ENCODE measurements at regions not wholly inside any gene's neighbourhood (a gene's known extent, or its start where the extent isn't known, plus 50 kb on each side); places are given as distances from the start of the nearest gene placed in this dataset.

- no peak for DNase-seq
- Histone ChIP-seq H3K9me3 (no peaks in the 10 kb centered on the region), H3K4me3 (no peak overlapping the region), H3K4me1 (peaks cover 0 to 8% (median 0%) of the 10 kb centered on the region in 4 donors), H3K27me3 (no peaks in the 10 kb centered on the region), H3K36me3 (no peaks in the 10 kb centered on the region), H3K27ac (no peak overlapping the region)
- intact Hi-C loops (cut with DNase I; ENCODE audit: low total_unique reads): no loop called here
- TF ChIP-seq CTCF (IDR thresholded peaks at IDR 0.05): no peak
Measured at GRCh38 chr10:2410049-2410448, 657.3 kb upstream of the PFKP start.

DNA sequence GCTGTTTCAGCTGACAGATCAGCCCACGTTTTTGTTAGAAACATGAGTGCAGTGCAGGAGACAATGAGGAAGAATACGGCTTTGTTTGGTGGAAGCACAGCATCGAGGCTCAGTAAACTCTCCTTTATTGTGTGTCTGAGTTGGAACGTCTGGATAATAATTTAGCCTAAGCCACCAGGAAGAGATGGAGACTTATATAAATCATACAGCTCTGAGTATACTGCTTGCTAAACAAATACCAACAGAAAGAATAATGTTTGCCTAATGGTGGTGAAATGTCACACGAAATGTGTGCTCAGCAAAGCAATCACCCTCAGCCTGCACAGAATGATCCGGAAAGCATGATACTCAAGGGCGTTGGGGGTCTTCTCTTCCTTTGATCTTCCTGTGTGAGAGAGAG, 664.1 kb upstream of the ADARB2 start:
- Histone ChIP-seq H3K4me3 (no peak overlapping the region), H3K27me3 (no peaks in the 10 kb centered on the region), H3K27ac (no peak overlapping the region), H3K36me3 (no peaks in the 10 kb centered on the region), H3K4me1 (no peaks in the 10 kb centered on the region), H3K9me3 (no peaks in the 10 kb centered on the region)
- TF ChIP-seq CTCF (IDR thresholded peaks at IDR 0.05): no peak
- DNase-seq: no peak
- intact Hi-C loops (cut with DNase I; ENCODE audit: low total_unique reads): no loop called here

DNA sequence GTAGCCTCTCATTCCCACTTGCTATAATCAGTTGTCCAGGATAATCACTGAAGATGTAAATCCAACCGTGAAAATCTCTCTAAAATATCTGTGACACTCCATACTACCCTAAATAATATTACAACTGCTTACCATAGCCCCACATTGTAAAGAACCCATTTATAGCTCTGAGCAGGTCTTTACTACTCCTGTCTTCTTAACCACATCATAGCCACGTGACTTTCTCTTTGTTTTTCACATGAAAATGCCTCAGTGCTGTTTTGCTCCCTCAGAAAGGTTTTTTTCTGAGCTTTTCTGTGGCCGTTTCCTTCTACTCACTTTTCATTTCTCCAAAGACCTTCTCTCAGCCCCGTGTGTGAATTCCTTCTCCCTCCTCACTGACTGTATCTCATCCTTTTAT, 662.2 kb upstream of the ADARB2 start:
- intact Hi-C loops (cut with DNase I; ENCODE audit: low total_unique reads): no loop called here
- Histone ChIP-seq H3K36me3 (no peaks in the 10 kb centered on the region), H3K4me1 (no peaks in the 10 kb centered on the region), H3K27me3 (no peaks in the 10 kb centered on the region), H3K4me3 (no peak overlapping the region), H3K9me3 (no peaks in the 10 kb centered on the region), H3K27ac (no peak overlapping the region)
- no peak for TF ChIP-seq CTCF (IDR thresholded peaks at IDR 0.05)
- DNase-seq: no peak

GRCh38 chr10:2392145-2392812, 655.0 kb upstream of the ADARB2 start:
- Histone ChIP-seq H3K27me3 (no peaks in the 10 kb centered on the region), H3K9me3 (no peaks in the 10 kb centered on the region), H3K27ac (no peak overlapping the region), H3K4me3 (no peak overlapping the region), H3K4me1 (no peaks in the 10 kb centered on the region), H3K36me3 (no peaks in the 10 kb centered on the region)
- TF ChIP-seq CTCF (IDR thresholded peaks at IDR 0.05): no peak
- DNase-seq: no peak
- intact Hi-C loops (cut with DNase I; ENCODE audit: low total_unique reads): no loop called here

GRCh38 chr10:2387672-2388071, 650.3 kb upstream of the ADARB2 start:
- TF ChIP-seq CTCF (IDR thresholded peaks at IDR 0.05): no peak
- H3K9me3 ChIP-seq: no peaks in the 10 kb centered on the region
- DNase-seq: no peak
- intact Hi-C loops (cut with DNase I; ENCODE audit: low total_unique reads): no loop called here
- H3K36me3 ChIP-seq: no peaks in the 10 kb centered on the region
- H3K27ac ChIP-seq: no peak overlapping the region
- no peak overlapping the region for H3K4me3 ChIP-seq
- no peaks in the 10 kb centered on the region for H3K27me3 ChIP-seq
- no peaks in the 10 kb centered on the region for H3K4me1 ChIP-seq

DNA sequence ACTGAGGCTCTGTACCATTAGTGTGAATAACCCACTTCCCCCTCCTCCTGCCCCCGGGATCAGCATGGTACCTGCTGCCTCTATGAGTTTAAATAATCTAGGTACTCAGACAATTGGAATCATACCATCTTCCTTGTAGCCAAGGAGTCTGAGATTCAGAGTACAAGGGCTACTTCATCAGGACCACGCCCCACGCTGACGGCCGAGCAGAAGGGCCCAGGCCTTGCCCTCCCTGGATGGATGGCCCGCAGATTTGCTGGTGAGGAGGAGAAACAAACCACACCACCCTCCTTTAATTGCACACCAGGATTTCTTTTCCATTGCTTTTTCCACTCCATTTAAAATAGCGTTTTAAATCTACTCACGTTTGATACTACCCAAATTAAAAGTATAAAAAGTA, 649.9 kb upstream of the ADARB2 start:
- Histone ChIP-seq H3K4me3 (no peak overlapping the region), H3K27ac (no peak overlapping the region), H3K4me1 (no peaks in the 10 kb centered on the region), H3K9me3 (no peaks in the 10 kb centered on the region), H3K36me3 (no peaks in the 10 kb centered on the region), H3K27me3 (no peaks in the 10 kb centered on the region)
- no peak for TF ChIP-seq CTCF (IDR thresholded peaks at IDR 0.05)
- intact Hi-C loops (cut with DNase I; ENCODE audit: low total_unique reads): no loop called here
- DNase-seq: no peak

All from tibial artery (tissue), 4 donors.